ENCODE measurements at regions not wholly inside any gene's neighbourhood (a gene's known extent, or its start where the extent isn't known, plus 50 kb on each side); places are given as distances from the start of the nearest gene placed in this dataset.

DNA sequence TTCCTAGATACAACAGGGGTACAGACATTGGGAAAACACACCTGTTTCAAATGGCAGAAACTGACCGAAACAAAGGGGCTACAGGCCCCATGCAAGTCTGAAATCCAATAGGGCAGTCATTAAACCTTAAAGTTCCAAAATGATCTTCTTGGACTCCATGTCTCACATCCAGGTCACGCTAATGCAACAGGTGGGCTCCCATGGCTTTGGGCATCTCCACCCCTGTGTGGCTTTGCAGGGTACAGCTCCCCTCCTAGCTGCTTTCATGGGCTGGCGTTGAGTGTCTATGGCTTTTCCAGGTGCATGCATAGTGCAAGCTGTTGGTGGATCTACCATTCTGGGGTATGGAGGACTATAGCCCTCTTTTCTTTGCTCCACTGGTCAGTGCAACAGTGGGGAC lies 248.1 kb upstream of the RHOBTB1 start:
- no peak for FAIRE-seq
- no peaks in the 10 kb centered on the region for H3K36me3 ChIP-seq (ENCODE audit: control insufficient read depth, insufficient read depth, low read length)
- no peak for DNase-seq (ENCODE audit: low read depth)
- TF ChIP-seq, protein P1, sequence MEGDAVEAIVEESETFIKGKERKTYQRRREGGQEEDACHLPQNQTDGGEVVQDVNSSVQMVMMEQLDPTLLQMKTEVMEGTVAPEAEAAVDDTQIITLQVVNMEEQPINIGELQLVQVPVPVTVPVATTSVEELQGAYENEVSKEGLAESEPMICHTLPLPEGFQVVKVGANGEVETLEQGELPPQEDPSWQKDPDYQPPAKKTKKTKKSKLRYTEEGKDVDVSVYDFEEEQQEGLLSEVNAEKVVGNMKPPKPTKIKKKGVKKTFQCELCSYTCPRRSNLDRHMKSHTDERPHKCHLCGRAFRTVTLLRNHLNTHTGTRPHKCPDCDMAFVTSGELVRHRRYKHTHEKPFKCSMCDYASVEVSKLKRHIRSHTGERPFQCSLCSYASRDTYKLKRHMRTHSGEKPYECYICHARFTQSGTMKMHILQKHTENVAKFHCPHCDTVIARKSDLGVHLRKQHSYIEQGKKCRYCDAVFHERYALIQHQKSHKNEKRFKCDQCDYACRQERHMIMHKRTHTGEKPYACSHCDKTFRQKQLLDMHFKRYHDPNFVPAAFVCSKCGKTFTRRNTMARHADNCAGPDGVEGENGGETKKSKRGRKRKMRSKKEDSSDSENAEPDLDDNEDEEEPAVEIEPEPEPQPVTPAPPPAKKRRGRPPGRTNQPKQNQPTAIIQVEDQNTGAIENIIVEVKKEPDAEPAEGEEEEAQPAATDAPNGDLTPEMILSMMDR (IDR thresholded peaks at IDR 0.05; ENCODE audit: insufficient read depth, low read length, severe bottlenecking): no peak
- no peaks in the 10 kb centered on the region for H3K27me3 ChIP-seq (ENCODE audit: control insufficient read depth, insufficient read depth, low read length)
- no peak overlapping the region for H3K4me3 ChIP-seq (ENCODE audit: low read depth, low read length)

DNA sequence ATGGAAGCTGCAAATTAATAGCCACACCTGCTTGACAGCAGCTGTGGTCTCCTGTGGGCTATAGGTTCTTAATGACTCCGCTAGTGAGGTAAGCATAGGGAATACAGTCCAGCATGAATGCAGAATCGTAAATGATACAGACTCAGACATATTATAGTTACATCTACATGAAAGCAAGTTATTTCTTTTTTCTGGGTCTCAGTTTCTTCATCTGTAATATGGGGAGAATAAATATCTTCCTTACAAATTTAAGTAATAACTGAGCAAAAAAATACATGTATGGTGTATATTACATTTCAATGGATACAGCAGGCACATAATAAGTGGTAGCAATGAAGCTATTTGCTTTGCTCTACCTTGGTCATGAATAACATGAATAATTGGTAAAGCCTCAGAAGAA lies 245.9 kb upstream of the RHOBTB1 start:
- no peaks in the 10 kb centered on the region for H3K27me3 ChIP-seq (ENCODE audit: control insufficient read depth, insufficient read depth, low read length)
- H3K4me3 ChIP-seq (ENCODE audit: low read depth, low read length): no peak overlapping the region
- DNase-seq (ENCODE audit: low read depth) (no peak), FAIRE-seq (no peak)
- H3K36me3 ChIP-seq (ENCODE audit: control insufficient read depth, insufficient read depth, low read length): no peaks in the 10 kb centered on the region
- TF ChIP-seq, protein P1 (IDR thresholded peaks at IDR 0.05; ENCODE audit: insufficient read depth, low read length, severe bottlenecking): no peak

GRCh38 chr10:61188691-61189090 lies 244.7 kb upstream of the RHOBTB1 start:
- DNase-seq (ENCODE audit: low read depth) (no peak), FAIRE-seq (no peak)
- TF ChIP-seq, protein P1 (IDR thresholded peaks at IDR 0.05; ENCODE audit: insufficient read depth, low read length, severe bottlenecking): no peak
- no peak overlapping the region for H3K4me3 ChIP-seq (ENCODE audit: low read depth, low read length)
- no peaks in the 10 kb centered on the region for H3K36me3 ChIP-seq (ENCODE audit: control insufficient read depth, insufficient read depth, low read length)
- H3K27me3 ChIP-seq (ENCODE audit: control insufficient read depth, insufficient read depth, low read length): no peaks in the 10 kb centered on the region

DNA sequence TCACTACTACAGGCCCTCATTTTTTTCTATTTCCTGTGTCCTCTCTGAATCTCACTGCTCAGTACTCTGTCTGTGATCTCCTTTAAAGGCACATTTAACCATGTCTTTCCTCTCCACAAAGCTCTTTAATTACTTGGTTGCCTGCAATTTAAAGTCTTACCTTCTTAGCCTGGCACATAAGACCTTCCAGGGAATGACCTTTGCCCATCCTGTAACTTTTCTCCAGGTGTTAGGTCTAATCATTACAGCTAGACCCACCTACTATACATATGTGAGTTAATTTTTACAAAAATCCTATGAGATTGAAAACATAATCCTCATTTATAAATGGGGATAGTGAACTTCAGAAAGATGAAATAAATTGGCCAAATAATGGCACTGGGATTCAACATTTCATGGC lies 244.1 kb upstream of the RHOBTB1 start:
- TF ChIP-seq, protein P1 (IDR thresholded peaks at IDR 0.05; ENCODE audit: insufficient read depth, low read length, severe bottlenecking): no peak
- no peak for DNase-seq (ENCODE audit: low read depth)
- Histone ChIP-seq H3K36me3 (ENCODE audit: control insufficient read depth, insufficient read depth, low read length) (no peaks in the 10 kb centered on the region), H3K27me3 (ENCODE audit: control insufficient read depth, insufficient read depth, low read length) (no peaks in the 10 kb centered on the region), H3K4me3 (ENCODE audit: low read depth, low read length) (no peak overlapping the region)
- no peak for FAIRE-seq

- no peak for DNase-seq (ENCODE audit: low read depth)
- TF ChIP-seq, protein P1 (IDR thresholded peaks at IDR 0.05; ENCODE audit: insufficient read depth, low read length, severe bottlenecking): no peak
- H3K4me3 ChIP-seq (ENCODE audit: low read depth, low read length): no peak overlapping the region
- H3K36me3 ChIP-seq (ENCODE audit: control insufficient read depth, insufficient read depth, low read length): no peaks in the 10 kb centered on the region
- H3K27me3 ChIP-seq (ENCODE audit: control insufficient read depth, insufficient read depth, low read length): no peaks in the 10 kb centered on the region
- no peak for FAIRE-seq
Observed at GRCh38 chr10:61187601-61188000, 243.6 kb upstream of the RHOBTB1 start.

DNA sequence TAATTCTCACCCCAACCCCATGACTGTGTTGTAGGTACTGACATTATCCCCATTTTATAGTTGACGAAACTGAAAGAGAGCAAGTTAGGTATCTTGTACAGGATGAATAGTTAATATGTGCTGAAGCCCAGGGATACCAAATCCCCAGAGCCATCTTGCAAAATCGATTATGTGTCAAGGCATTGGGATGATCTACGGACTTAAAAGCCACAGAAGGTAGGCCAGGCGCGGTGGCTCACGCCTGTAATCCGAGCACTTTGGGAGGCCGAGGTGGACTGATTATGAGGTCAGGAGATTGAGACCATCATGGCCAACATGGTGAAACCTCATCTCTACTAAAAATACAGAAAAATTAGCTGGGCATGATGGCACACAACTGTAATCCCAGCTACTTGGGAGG lies 242.4 kb upstream of the RHOBTB1 start:
- Histone ChIP-seq H3K4me3 (ENCODE audit: low read depth, low read length) (no peak overlapping the region), H3K27me3 (ENCODE audit: control insufficient read depth, insufficient read depth, low read length) (no peaks in the 10 kb centered on the region), H3K36me3 (ENCODE audit: control insufficient read depth, insufficient read depth, low read length) (no peaks in the 10 kb centered on the region)
- DNase-seq (ENCODE audit: low read depth) (no peak), FAIRE-seq (no peak)
- TF ChIP-seq, protein P1 (IDR thresholded peaks at IDR 0.05; ENCODE audit: insufficient read depth, low read length, severe bottlenecking): no peak

All from bronchial epithelial cell (primary cell).